SU-DHL-6 (cell line): ENCODE measurements at regions not wholly inside any gene's neighbourhood (a gene's known extent, or its start where the extent isn't known, plus 50 kb on each side); places are given as distances from the start of the nearest gene placed in this dataset.

Source experiments
- H2AFZ ChIP-seq: fragments of 200-600 bp; sonication (generic); 2 replicates; pipeline ENCODE4 v1.6.1; 2014; ENCODE audit warnings: low read depth, mild to moderate bottlenecking, moderate library complexity, mixed read lengths, antibody characterized with exemption, low read length; ENCODE audit not compliant: severe bottlenecking
- H3F3A ChIP-seq: fragments of 200-600 bp; shearing (Covaris generic); 2 replicates; pipeline ENCODE4 v1.6.0; 2016; ENCODE audit warnings: antibody characterized with exemption, mild to moderate bottlenecking; ENCODE audit not compliant: insufficient read depth
- H3K27ac ChIP-seq: fragments of 200-600 bp; sonication (generic); 2 replicates; pipeline ENCODE4 v1.5.1; 2016; ENCODE audit warnings: low read depth, mild to moderate bottlenecking, low read length, moderate library complexity, mixed read lengths
- H3K27me3 ChIP-seq: fragments of 200-600 bp; sonication (generic), shearing (Covaris generic); 2 replicates; pipeline ENCODE4 v1.6.0; 2014; ENCODE audit warnings: mild to moderate bottlenecking, low read length
- H3K36me3 ChIP-seq: fragments of 200-600 bp; sonication (generic); 2 replicates; pipeline ENCODE4 v1.6.1; 2014; ENCODE audit warnings: mild to moderate bottlenecking, low read length, mixed read lengths
- H3K4me2 ChIP-seq: fragments of 300-600, 200-600 bp; shearing (Covaris generic), sonication (generic); 2 replicates; pipeline ENCODE4 v1.6.0; 2014; ENCODE audit warnings: low read length, low read depth, mild to moderate bottlenecking; ENCODE audit not compliant: poor library complexity, severe bottlenecking
- H3K4me3 ChIP-seq: fragments of 200-600 bp; sonication (generic); 2 replicates; pipeline ENCODE4 v1.5.1; 2014; ENCODE audit warnings: antibody characterized with exemption, low read length, mild to moderate bottlenecking, mixed read lengths; ENCODE audit not compliant: insufficient read depth, poor library complexity, severe bottlenecking
- H3K79me2 ChIP-seq: fragments of 200-600 bp; sonication (generic); 2 replicates; pipeline ENCODE4 v1.6.1; 2014; ENCODE audit warnings: mild to moderate bottlenecking, low read length, moderate library complexity; ENCODE audit not compliant: insufficient read depth
- H3K9ac ChIP-seq: fragments of 200-600 bp; sonication (generic); 2 replicates; pipeline ENCODE4 v1.7.0; 2014; ENCODE audit warnings: mild to moderate bottlenecking, low read length
- H3K9me2 ChIP-seq: fragments of 200-600 bp; sonication (generic); replicated peaks from 2 replicates; pipeline ENCODE4 v1.6.1; 2014; ENCODE audit warnings: low read length; ENCODE audit not compliant: insufficient read depth
- H3K9me3 ChIP-seq: fragments of 200-600 bp; sonication (generic); 2 replicates; pipeline ENCODE4 v1.6.1; 2014; ENCODE audit warnings: low read length, mixed read lengths; ENCODE audit not compliant: insufficient read depth
- H4K20me1 ChIP-seq: fragments of 200-600 bp; sonication (generic); 2 replicates; pipeline ENCODE4 v1.6.1; 2014; ENCODE audit warnings: low read depth, mild to moderate bottlenecking, antibody characterized with exemption, low read length, moderate library complexity, mixed read lengths
- EZH2phosphoT487 ChIP-seq: fragments of 200-600 bp; sonication (generic), shearing (Covaris generic); conservative IDR thresholded peaks from 2 replicates; pipeline ENCODE4 v1.6.1; 2018; ENCODE audit warnings: mild to moderate bottlenecking, antibody characterized with exemption, low read length, moderate library complexity, mixed read lengths
- TF ChIP-seq, protein P1 (sequence below): fragments of 200-600 bp; sonication (generic); IDR thresholded peaks from one replicate; pipeline ENCODE4 v1.5.1; 2017; ENCODE audit warnings: antibody characterized with exemption, mild to moderate bottlenecking, low read length, moderate library complexity; ENCODE audit not compliant: insufficient read depth, poor library complexity, severe bottlenecking

DNA sequence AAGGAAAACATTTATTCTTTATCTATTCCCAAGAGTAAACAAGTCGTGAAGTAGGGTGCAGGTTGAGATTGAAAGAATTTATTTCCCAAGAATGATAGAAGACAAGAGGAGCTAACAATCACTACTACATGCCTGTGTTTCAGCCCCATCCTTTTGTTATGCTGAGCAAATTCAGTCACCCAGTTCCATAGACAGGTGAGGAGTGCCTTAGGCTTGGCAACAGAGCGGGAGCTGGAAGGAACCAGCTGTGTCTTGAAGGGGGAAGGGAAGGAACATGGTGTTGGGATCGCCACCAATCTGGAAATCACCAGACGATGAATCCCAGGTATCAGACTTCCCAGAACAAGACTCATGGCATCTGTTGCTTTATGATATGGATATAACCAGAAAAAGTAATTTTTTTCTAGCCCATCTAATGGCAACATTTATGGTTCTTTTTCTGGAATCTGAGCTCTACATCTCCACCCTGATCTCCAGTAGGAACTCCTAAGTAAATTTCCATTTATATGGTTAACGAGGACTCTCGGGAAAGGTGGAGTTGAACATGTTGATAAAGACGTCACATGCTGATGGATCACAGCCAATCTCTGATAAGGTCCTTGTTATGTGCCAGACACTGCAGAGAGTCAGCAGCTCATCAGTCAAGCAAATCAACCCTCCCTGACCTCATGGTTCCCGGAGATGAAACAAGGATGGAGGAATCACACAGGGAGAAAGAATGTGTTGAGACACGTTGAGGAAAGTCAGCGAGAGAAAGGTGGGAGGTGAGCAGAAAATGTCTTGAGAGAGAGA is 344.9 kb downstream of the SMOC2 start:
- no peaks in the 10 kb centered on the region for H3K79me2 ChIP-seq
- H3K9me3 ChIP-seq: no peaks in the 10 kb centered on the region
- no peak overlapping the region for H3K27ac ChIP-seq
- H3K9ac ChIP-seq: no peak overlapping the region
- TF ChIP-seq, protein P1, sequence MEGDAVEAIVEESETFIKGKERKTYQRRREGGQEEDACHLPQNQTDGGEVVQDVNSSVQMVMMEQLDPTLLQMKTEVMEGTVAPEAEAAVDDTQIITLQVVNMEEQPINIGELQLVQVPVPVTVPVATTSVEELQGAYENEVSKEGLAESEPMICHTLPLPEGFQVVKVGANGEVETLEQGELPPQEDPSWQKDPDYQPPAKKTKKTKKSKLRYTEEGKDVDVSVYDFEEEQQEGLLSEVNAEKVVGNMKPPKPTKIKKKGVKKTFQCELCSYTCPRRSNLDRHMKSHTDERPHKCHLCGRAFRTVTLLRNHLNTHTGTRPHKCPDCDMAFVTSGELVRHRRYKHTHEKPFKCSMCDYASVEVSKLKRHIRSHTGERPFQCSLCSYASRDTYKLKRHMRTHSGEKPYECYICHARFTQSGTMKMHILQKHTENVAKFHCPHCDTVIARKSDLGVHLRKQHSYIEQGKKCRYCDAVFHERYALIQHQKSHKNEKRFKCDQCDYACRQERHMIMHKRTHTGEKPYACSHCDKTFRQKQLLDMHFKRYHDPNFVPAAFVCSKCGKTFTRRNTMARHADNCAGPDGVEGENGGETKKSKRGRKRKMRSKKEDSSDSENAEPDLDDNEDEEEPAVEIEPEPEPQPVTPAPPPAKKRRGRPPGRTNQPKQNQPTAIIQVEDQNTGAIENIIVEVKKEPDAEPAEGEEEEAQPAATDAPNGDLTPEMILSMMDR: no peak
- no peak for TF ChIP-seq EZH2phosphoT487
- H2AFZ ChIP-seq: no peak overlapping the region
- H3K27me3 ChIP-seq: no peaks in the 10 kb centered on the region
- H3K4me3 ChIP-seq: no peak overlapping the region
- H3F3A ChIP-seq: no peaks in the 10 kb centered on the region
- H4K20me1 ChIP-seq: no peaks in the 10 kb centered on the region
- no peaks in the 10 kb centered on the region for H3K36me3 ChIP-seq
- H3K4me2 ChIP-seq: no peak overlapping the region
- H3K9me2 ChIP-seq: no peaks in the 10 kb centered on the region

DNA sequence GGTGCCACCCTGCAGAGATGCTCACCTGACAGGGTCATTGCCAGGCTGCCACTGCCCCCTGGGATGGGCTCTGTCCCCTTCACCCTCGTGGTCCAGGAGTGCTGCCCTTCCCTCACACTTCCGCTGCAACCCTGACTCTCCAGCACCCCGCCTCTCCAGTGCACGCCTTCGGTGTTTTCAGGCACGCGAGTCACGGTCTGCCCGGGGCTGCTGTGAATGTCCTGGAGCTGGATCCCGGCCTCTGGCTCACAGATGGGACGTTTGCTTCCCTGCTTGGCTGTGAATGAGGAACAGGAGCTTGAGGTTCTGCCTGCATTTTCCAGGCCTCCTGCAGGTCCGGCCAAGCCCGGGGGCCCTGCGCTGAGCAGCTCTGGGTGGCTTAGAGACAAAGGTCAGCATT is 343.4 kb downstream of the SMOC2 start:
- no peaks in the 10 kb centered on the region for H4K20me1 ChIP-seq
- H3K79me2 ChIP-seq: no peaks in the 10 kb centered on the region
- H3F3A ChIP-seq: no peaks in the 10 kb centered on the region
- H3K9me2 ChIP-seq: no peaks in the 10 kb centered on the region
- no peaks in the 10 kb centered on the region for H3K9me3 ChIP-seq
- H3K36me3 ChIP-seq: no peaks in the 10 kb centered on the region
- no peak overlapping the region for H3K4me3 ChIP-seq
- H3K9ac ChIP-seq: no peak overlapping the region
- no peak overlapping the region for H3K27ac ChIP-seq
- no peak overlapping the region for H2AFZ ChIP-seq
- TF ChIP-seq EZH2phosphoT487: no peak
- TF ChIP-seq, protein P1: no peak
- H3K4me2 ChIP-seq: no peak overlapping the region
- H3K27me3 ChIP-seq: no peaks in the 10 kb centered on the region

DNA sequence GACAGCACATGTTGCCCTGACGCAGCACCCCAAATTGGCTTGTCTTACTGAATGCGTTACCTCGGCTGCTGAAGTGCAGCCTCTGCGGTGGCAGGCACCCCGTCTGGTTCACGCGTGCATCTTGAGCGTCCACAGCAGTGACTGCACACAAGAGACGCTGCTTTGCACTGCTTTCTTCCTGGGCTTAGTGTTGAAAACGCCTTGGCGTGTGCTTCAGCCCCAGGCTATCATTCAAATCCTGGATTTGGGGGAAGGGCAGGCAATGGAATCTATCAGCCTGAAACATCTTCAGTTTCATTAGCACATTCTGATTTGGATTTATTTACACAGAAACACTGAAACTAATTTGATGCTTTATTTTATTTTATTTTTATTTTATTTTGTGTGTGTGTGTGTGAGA is 342.7 kb downstream of the SMOC2 start:
- no peak for TF ChIP-seq EZH2phosphoT487
- TF ChIP-seq, protein P1: no peak
- no peaks in the 10 kb centered on the region for H3K27me3 ChIP-seq
- H4K20me1 ChIP-seq: no peaks in the 10 kb centered on the region

More for the DNA sequence above, 342.7 kb downstream of the SMOC2 start:
- Histone ChIP-seq H3K4me3 (no peak overlapping the region), H3F3A (no peaks in the 10 kb centered on the region), H3K27ac (no peak overlapping the region), H3K9ac (no peak overlapping the region), H2AFZ (no peak overlapping the region), H3K36me3 (no peaks in the 10 kb centered on the region), H3K4me2 (no peak overlapping the region), H3K79me2 (no peaks in the 10 kb centered on the region), H3K9me3 (no peaks in the 10 kb centered on the region), H3K9me2 (no peaks in the 10 kb centered on the region)
